Left ventricle myocardium superior (tissue), 1 donor: ENCODE measurements at regions not wholly inside any gene's neighbourhood (a gene's known extent, or its start where the extent isn't known, plus 50 kb on each side); places are given as distances from the start of the nearest gene placed in this dataset.

Experiments used
- ATAC-seq: fragments of 200-7000 bp; cut with Tn5 transposase; one replicate; pipeline ENCODE4 v1.9.1; 2020; ENCODE audit warnings: mild to moderate bottlenecking, moderate library complexity
- DNase-seq: peaks from one replicate; pipeline ENCODE4 v3.0.0-alpha.2; 2020
- intact Hi-C: fragments of 100-400 bp; cut with micrococcal nuclease; formaldehyde crosslinking; loops from one replicate; pipeline ENCODE4 v1.11.0; 2022
- donor health status: DM: no; HTN: yes; CAD: no; lungs with severe emphysema.

DNA sequence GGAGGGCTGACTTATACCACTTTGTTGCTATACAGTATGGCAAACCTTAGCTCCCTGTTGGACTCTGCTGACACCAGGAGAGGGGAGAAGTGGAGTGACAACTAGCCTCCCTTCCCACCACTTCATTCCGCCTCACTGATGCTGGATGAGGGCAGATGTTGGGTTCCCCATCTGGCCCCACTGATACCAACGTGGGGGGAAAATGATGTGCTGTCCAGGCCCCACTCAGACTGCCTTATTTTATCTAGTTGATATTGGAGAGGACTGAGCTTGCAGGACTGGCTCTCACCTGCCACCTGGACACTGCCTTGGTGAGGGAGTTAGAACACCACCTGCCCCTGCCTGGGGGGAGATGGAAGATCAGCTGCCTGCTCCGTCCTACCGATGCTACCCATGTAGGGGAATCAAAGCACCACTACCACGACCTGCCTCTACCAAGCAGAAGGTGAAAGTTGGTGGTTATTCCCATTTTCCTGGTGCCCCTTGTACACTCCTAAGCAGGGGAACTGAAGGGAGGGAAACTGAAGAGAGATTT, 292.1 kb downstream of the GADD45G start:
- ATAC-seq (no peak), DNase-seq (no peak)
- intact Hi-C loops, result no loop called here

DNA sequence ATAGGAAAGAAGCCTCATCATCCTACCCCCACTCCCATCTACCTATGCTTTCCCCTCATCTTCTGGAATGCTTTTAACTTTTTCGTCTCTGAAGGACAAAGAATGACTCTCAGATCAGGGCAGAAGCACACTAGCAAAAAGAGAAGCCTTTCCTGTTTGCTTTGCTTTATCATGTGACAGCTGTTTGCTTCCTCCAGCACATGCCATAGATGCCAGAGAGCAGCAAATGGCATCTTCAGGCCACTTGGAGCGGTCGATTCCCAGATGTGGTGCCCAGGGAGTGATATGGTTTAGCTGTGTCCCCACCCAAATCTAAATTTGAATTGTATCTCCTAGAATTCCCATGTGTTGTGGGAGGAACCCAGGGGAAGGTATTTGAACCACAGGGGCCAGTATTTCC, 294.8 kb downstream of the GADD45G start:
- intact Hi-C loops, result no loop called here
- ATAC-seq (no peak), DNase-seq (no peak)

DNA sequence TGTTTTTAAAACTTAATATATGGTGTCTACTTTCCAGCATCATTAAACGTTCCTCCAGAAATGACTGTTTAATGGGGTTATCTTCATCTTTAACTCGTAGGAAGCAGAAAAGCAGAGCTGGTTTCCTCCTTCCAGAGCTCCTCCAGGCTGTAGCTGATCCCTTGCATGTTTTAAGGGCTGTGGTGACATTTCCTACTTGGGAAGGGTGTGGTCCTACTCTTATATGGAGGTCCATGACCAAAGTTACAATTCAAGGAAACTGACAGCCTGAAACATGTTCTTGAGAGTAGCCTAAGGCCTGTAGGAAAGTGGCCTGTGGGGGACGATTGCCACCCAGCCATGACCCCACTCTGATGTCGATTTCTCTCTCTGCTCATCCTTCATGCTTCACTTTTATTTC, 297.1 kb downstream of the GADD45G start:
- intact Hi-C loops, result no loop called here
- no peak for ATAC-seq
- no peak for DNase-seq

DNA sequence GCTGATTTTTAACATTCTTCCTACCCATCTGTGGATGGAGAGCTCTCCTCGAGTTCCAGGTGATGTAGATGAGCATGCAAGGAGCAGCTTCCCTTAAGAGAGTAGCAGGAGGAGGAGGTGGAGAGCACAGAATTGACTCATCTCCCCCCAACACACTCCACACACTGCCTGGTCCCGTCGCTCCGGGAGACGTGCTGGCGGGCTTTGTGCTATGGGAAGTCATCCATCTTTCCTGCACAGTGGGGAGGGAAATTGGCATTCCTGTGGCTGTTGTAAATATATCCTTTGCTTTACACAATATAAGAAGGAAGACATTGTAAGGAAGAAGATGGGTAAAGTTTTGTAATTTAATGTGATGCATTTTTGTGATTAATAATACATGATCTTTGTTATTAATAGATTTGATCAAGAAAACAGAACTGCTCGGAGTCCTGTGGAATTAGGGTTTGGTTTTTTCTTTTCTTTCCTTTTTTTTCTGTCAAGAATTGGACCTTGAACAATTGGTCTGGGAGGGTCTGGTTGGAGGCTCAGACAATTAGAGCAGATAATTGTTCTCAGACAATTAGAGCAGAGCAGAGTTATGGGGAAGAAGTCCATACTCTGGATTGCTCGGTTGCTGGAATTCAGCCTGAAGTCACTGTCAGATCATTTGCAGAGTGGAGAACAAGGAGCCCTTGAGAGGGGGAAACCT, 297.8 kb downstream of the GADD45G start:
- intact Hi-C loops, result no loop called here
- DNase-seq (no peak), ATAC-seq (no peak)

DNA sequence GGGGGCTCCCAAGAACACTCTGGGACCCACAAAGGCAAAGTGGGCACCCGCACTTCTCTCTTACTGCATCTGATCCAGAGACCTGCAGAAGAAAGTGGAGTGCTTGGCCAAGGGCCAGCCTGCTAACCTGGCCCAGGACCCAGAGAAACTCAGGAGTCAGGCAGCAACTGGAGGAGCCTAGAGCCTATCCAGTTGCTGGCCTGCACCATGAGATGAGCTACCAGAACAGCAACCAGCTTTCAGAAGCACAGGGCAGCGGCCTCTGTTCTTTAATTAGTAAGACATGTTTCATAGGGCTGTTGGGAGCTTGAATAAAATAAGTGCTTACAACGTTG, 298.3 kb downstream of the GADD45G start:
- intact Hi-C loops, result no loop called here
- ATAC-seq, result peak; percentile 55
- peak; percentile 49 for DNase-seq

DNA sequence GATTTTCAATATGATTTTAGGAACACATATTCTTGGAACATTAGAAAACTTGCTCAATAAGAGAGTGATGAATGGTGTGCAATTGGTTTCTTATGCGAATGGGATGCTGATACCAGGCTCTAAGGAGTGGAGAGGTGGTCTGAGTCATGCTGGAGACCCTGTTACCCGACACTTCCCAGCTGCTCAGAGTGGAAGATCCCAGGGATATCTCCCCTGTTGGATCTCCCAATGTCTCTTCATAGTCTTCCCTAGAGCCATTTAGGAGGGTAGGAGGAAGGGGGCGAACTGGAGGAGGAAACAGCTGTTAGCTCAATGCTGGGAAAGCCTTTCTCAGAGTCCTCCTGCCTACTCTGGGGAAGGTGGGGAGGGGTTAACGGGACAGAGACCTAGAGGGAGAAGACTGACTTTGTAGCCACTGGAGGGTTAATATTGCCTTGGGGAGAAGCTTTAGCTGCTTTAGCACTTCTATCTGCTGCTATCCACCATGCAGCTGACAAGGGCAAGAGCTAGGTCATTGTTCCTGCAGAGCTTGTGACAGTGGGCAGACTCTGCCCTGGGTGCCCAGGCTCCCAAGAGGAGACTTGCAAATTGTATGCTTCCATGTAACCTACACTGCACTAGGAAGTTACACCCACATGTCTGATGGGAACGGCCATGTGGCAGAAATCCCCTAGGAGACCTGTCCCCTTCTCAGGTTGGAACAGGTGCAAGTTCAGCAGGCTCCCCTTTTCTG, 301.0 kb downstream of the GADD45G start:
- ATAC-seq (peak; percentile 43), DNase-seq (no peak)
- intact Hi-C loops, result no loop called here

DNA sequence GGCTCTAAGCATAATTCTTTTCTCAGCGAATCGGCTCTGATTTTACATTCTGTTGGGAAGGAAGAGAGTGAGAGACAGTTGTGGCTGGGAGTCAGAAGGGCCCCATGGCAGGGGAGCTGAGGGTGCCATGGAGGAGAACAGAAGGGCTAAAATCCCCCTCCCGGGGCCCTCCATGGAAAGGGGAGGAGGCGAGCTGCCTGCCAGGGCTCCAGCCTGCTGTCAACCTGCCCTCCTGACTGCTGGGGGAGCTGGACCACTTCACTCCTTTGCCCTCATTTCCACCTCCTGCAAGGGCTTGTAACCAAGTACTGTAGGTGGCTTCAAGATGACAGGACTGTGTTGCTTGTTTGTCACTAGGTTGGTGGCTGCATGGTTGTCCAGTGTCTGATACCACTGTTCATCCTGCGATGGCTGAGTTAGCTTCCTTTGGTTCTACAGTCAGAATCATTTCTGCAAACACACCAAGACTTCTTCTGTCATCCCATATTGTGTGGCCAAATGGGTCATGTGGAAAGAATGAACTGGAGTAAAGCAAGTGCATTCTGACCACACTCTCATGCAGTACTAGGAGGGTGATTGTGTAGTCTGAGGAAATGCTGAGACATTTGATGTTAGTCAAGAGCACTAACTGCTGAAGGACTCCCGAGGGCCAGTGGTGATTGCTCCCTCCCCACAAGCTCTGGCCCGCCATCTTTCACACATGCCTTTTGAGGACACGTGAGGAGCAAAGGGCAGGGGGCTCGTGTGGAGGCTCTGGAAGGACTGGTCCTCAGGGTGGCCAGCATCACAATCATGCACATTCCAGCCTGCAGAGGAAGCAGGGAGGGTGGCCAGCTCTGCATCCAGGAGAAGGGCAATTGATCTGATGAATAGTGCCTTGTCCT, 307.2 kb downstream of the GADD45G start:
- intact Hi-C loops, result no loop called here
- ATAC-seq (no peak), DNase-seq (no peak)

DNA sequence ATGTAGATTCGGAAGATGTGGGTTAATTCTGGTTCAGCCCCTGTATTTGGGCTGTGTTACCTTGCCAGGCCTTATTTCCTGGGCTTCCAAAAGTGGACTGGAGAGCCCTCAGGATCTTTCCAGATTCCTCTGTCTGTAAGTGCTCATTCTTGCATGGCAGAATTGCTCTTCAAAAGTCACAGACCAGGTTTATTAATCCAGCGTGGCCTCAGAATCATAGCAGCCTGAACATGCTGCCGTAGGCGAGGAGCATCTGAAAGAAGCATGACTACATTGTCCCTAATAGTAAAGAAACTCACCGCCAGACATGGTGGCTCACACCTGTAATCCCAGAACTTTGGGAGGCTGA, 307.8 kb downstream of the GADD45G start:
- no peak for ATAC-seq
- intact Hi-C loops, result no loop called here
- DNase-seq, result no peak

DNA sequence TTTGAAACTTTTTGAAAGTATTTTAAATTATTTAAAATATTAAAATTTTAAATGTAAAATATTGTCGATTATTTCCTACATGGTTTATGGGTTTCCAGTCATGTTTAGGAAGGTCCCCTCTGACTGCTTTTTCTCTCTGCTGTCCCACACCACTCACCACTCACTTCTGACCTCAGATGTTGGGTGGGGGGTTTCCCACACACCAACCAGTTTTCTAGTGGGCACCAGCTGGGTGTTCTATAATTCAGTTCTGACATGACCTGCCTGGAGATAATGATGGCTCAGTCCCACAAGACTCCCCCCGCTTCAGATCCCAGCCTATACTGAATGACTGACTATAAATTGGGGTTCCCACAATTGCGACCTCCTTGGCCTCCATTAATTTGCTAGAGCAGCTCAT, 310.4 kb downstream of the GADD45G start:
- intact Hi-C loops, result loop anchor here (5.0 kb wide), 1 partner anchor 313 kb away; no protein-coding TSS in a partner anchor
- DNase-seq (no peak), ATAC-seq (no peak)

DNA sequence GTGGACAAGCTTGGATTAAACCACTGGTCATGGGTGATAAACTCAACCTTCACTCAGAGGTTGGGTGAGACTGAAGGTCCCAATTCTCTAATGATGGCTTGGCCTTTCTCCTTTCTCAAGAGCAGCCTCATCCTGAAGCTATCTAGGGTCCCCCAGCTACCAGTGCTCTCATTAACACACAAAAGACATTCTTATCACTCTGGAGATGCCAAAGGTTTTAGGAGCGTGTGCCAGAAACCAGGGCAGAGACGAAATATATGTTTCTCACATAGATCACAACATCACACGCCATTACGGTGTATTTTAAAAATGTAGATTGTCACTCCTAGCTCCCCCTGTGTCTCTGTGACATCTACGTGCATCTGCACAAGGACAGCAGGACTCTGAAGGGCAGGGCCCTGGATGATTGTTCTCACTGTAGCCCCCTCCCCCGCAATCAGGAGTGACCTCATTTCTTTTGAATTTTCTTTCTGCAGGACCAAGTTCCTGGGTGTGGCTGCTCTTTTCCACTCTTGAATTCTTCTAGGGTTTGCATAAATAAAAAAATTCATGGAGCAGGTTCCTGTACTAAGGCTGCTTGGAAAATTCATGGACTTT, 311.3 kb downstream of the GADD45G start:
- intact Hi-C loops, result loop anchor here (5.0 kb wide), 1 partner anchor 314 kb away; no protein-coding TSS in a partner anchor
- ATAC-seq, result no peak
- DNase-seq, result no peak

DNA sequence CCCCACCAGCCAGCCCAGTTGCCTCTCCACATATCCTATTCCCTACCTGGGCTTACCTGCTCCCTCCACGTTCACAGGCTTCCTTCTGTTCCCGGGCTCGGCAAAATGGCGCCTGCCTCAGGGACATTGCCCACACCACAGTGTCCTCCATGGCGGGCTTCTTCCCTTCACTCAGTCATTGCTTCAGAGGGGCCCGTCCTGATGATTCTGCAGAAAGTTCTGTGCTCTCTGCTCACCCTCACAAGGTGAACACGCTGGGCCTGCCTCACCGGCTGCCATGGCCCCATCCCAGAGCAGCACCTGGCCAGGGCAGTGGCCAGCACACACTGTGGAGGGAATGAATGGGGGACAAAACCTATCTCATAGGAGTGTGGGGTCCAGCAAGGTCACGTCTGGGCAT, 313.0 kb downstream of the GADD45G start:
- ATAC-seq, result no peak
- DNase-seq, result no peak
- intact Hi-C loops, result loop anchor here (5.0 kb wide), 1 partner anchor 316 kb away; no protein-coding TSS in a partner anchor

DNA sequence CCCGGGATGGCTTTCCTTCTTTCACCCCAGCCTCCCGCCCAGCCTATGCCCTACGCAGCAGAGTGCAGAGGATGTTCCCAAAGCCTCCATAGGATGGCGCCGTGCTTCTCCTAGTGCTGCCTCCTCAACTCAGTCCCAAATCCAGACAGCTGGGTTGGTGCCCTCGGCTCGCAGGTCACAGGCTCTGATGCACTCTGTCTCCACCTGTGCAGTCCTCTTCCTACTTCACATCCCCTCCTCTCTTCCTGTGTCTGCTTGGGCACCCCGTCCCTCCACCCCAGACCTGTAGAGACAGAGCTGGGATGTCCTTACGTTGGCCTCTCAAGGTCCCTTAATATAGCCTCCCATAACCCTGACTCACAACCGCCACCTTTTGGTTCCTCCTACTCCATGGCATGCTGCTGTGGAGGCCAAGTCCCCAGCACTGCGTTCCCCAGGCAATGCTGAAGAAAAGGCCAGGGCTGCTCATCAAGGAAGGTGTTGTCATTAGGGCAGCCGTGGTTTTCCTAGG, 314.4 kb downstream of the GADD45G start:
- intact Hi-C loops, result loop anchor here (5.0 kb wide), 1 partner anchor 317 kb away; no protein-coding TSS in a partner anchor
- DNase-seq (peak; percentile 55), ATAC-seq (peak; percentile 97)

DNA sequence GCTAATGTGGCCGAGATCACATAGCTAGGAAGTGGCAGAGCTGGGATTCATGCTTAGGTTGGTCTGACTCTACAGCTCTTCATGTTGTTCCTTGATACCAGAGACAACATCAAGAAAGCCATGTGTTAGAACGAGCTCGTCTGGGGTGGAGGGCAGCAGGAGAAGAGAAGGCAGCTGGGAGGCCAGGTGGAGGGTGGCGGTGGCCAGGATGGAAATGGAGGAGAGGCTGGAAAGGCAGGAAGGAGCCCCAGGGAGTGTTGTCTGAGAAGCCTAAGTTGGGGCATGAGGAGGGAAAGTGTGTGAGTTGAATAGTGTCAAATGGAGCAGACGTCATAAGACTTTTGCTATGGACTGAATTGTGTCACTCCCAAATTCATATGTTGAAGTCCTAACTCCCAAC, 315.3 kb downstream of the GADD45G start:
- DNase-seq (no peak), ATAC-seq (no peak)
- intact Hi-C loops, result no loop called here

DNA sequence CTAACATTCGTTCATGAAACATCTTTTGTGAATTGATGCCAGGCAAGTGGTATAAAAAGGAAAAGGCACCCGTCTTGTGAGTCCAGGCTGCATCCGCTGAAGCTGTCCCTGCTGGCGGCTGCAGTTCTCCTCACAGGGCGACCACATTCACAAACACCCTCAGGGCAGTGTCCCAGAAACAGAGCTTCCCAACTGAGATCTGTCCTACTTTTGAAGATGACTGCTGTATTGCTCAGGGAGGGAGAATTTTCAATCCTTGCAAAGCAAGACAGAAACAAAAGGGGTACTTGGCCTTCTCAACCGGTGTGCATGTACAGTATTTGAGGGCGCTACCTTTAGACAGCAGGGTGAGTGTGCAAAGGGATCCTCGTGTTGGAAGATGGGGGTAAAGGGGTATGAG, 316.1 kb downstream of the GADD45G start:
- DNase-seq, result no peak
- intact Hi-C loops, result no loop called here
- ATAC-seq, result no peak

DNA sequence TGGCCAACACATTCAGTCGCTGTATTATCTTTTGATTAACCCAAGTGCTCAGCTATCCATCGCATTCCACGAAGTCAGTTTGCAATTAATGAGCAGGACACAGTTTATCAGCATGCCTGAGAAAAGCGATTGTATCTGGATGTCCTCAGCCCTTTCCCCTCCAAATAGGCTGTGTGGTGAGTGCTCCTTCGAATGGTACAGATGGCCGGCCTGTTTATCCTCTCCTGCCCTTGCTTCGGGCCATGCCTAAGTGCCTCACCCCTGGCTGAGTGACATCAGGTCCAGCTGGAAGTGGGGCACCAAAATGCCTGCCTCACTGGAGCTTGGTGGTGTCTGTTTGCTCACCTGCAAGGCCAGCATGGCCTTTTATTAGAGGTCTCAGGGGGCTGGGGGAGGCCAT, 317.3 kb downstream of the GADD45G start:
- ATAC-seq, result no peak
- DNase-seq, result no peak
- intact Hi-C loops, result no loop called here

DNA sequence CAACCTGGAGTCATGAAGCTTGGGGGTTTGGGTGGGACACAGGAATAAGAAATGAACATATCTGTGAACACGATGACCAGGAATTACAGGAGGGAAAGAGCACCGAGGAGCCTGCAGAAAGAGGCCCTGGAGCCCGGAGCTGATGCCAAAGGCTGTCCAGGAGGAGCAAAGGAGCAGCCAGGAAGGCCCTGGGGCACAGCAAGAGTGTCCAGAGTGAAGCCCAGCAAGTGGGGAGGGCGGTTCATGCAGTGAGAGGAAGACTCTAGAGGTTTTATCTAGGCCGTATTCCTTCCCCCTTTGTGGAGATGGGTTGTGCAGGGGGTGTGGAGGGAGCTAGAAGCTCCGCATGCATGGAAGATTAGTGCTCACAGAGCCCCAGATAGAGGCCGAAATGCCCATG, 318.4 kb downstream of the GADD45G start:
- intact Hi-C loops, result no loop called here
- no peak for DNase-seq
- ATAC-seq, result no peak

DNA sequence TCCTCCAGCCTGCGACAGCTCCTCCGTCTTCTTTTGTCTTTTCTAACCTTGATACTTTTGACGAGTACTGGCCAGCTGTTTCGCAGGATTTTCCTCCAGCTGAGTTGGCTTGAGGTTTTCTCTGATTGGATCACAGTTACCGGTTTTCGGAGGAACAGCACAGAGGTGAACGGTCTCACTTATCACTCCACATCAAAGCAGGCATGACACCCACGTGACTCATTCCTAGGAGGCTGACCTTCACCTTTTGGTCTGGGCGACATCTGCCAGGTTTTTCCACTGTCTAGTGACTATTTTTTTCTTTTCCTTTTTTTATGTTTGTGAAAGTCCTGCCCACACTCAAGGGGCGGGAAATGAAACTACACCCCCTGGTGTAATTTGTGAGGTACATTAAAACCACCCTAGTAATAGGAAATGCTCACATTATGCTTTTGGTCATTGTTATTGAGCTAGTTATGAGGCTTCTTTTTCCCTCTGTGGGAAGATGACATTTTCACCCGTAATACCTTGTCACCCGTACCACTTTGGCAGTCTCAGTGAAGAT, 319.2 kb downstream of the GADD45G start:
- intact Hi-C loops, result no loop called here
- ATAC-seq (no peak), DNase-seq (no peak)

DNA sequence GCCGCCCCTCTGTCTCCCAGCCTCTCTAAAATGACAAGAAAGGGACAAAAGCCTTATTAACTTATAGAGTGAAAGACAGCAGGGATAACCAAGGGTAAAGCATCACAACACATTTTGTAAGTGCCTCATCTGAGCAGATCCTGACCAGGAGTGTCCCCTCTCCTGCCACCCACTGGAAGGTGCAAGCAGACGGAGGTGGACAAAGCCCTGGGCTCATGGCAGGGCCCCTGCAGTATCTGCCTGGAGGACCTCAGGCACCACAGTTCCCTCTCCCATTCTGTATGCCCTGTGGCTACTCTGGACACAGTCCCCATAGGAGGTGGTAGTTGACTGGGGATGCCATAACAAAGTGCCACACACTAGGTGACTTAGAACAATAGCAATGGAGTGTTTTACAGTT, 319.8 kb downstream of the GADD45G start:
- ATAC-seq (no peak), DNase-seq (no peak)
- intact Hi-C loops, result no loop called here

DNA sequence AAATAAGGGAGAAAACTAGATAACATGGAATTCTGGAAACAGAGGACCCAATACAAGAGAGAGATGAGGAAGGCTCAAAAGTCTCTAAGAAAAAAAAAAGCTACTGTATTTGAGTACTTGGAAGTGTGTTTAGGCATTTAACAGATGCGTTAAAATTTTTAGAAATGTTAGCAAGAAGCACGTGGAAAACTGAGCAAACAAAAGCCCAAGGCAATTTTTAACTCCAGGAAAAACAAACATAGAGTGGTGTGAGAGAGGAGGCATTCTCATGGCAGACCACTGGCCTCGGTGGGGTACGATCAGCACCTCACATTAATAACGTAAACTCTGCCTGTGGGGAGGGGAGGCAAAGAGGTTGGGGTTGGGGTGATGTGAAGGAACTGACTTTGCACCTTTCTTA, 321.4 kb downstream of the GADD45G start:
- no peak for DNase-seq
- no peak for ATAC-seq
- intact Hi-C loops, result no loop called here
